Heart left ventricle (tissue), 16 donors: ENCODE measurements at regions not wholly inside any gene's neighbourhood (a gene's known extent, or its start where the extent isn't known, plus 50 kb on each side); places are given as distances from the start of the nearest gene placed in this dataset.

Experiments
- ATAC-seq, 4 donors: fragments of 200-7000 bp; cut with Tn5 transposase; one replicate each; pipeline ENCODE4 v1.9.1; 2020 to 2022; ENCODE audit warnings: moderate library complexity in 4 of 4, mild to moderate bottlenecking in 3 of 4, moderate number of reproducible peaks in 1 of 4
- DNase-seq, 5 donors: peaks; one replicate each; pipeline ENCODE4 v3.0.0-alpha.2; 2020
- H3K27ac ChIP-seq, 12 donors: fragments of 200-600 bp; sonication (generic) in 4 of 12; one replicate each; pipeline versions ENCODE4 v1.5.0 to v1.8.0; 2016 to 2022; ENCODE audit warnings: mild to moderate bottlenecking in 2 of 12
- H3K27me3 ChIP-seq, 9 donors: fragments of 200-600 bp; sonication (generic) in 2 of 9; one replicate each; pipeline versions ENCODE4 v1.5.1 to v1.8.0; 2016 to 2022; ENCODE audit warnings: mild to moderate bottlenecking in 3 of 9
- H3K36me3 ChIP-seq, 9 donors: fragments of 200-600 bp; sonication (generic) in 2 of 9; one replicate each; pipeline versions ENCODE4 v1.5.0 to v1.8.0; 2018 to 2022; ENCODE audit warnings: mild to moderate bottlenecking in 2 of 9
- H3K4me1 ChIP-seq, 12 donors: fragments of 200-600 bp; sonication (generic) in 4 of 12; one replicate each; pipeline versions ENCODE4 v1.5.0 to v1.8.0; 2016 to 2022; ENCODE audit warnings: mild to moderate bottlenecking in 3 of 12
- H3K4me3 ChIP-seq, 12 donors: fragments of 200-600 bp; sonication (generic) in 4 of 12; one replicate each; pipeline versions ENCODE4 v1.5.0 to v1.8.0; 2017 to 2022; ENCODE audit warnings: mild to moderate bottlenecking in 9 of 12, moderate library complexity in 4 of 12
- H3K9me3 ChIP-seq, 12 donors: fragments of 200-600 bp; sonication (generic) in 4 of 12; one replicate each; pipeline versions ENCODE4 v1.5.0 to v1.8.0; 2016 to 2022; ENCODE audit warnings: mild to moderate bottlenecking in 1 of 12
- CTCF ChIP-seq, 12 donors: fragments of 200-600 bp; sonication (generic) in 4 of 12; IDR thresholded peaks; one replicate each; pipeline versions ENCODE4 v1.5.0 to v1.8.0; 2018 to 2022; ENCODE audit warnings: antibody characterized with exemption in 12 of 12, mild to moderate bottlenecking in 5 of 12
- POLR2A ChIP-seq, 2 donors: fragments of 450-650 bp; IDR thresholded peaks; one replicate each; pipeline ENCODE4 v1.6.1; 2017; ENCODE audit warnings: antibody characterized with exemption in 2 of 2, mild to moderate bottlenecking in 2 of 2, moderate library complexity in 2 of 2
- WGBS, 4 donors: extraction: QIAGEN DNeasy Blood & Tissue Kit in 2 of 4; methylation state at CpG; one replicate each; pipeline versions ENCODE4 v1.1.5 to v1.1.7; 2013 to 2018; 5-methylcytosine and 5-hydroxymethylcytosine counted together
- intact Hi-C, 10 donors: fragments of 100-400 bp; cut with DNase I; formaldehyde crosslinking; loops; one replicate each; pipeline versions ENCODE4 v1.11.1 to v1.14.2; 2022
- donor health status: ischemic (EF 13 %, LVEDD 7.1; RV severe dilation, severe dysfunction).
- donor health status: healthy with polysubstance abuse.
- donor health status: DM: no; HTN: yes; CAD: no.
- donor health status: DM: no; HTN: no; CAD: no.
- donor health status: ischemic (EF 25% LVEDD 6.9; RV normal size, moderate dysfunction).
- donor health status: ischemic (EF 25% LVEDD 5.7; RV mildly dilated, moderate dysfunction).
- donor health status: healthy.
- donor health status: DM: yes; HTN: yes; CAD: no.
- donor health status: ischemic (EF 35%, LVEDD 5.7; RV mildly dilated, moderate dysfunction).
- donor health status: nonischemic (EF 11% LVEDD 7.7; RV severe dilation, severe dysfunction).
- donor health status: DM: yes; HTN: yes; CAD: no.
- donor health status: PGD.
- donor health status: ischemic (EF 29% LVEDD 5.4; RV normal size, mild dysfunction).
- donor health status: nonischemic (EF 23%, LVEDD 6.1; RV moderate dilation, normal function).

- no peak for TF ChIP-seq CTCF (IDR thresholded peaks at IDR 0.05)
- TF ChIP-seq POLR2A (IDR thresholded peaks at IDR 0.05) = no peak
- DNase-seq (no peak), ATAC-seq (no peak)
- Histone ChIP-seq H3K27ac (no peak overlapping the region), H3K9me3 (no peaks in the 10 kb centered on the region), H3K36me3 (no peaks in the 10 kb centered on the region), H3K4me3 (no peak overlapping the region), H3K27me3 (no peaks in the 10 kb centered on the region), H3K4me1 (peaks cover 0 to 10% (median 0%) of the 10 kb centered on the region in 12 donors)
- intact Hi-C loops = no loop called here
- 91 to 98% (median 95%) methylated on average over 1 of the region's 1 CpG for WGBS, 4 donors
These were observed 262.7 kb upstream of the HABP2 start for GRCh38 chr10:113290137-113290536.

DNA sequence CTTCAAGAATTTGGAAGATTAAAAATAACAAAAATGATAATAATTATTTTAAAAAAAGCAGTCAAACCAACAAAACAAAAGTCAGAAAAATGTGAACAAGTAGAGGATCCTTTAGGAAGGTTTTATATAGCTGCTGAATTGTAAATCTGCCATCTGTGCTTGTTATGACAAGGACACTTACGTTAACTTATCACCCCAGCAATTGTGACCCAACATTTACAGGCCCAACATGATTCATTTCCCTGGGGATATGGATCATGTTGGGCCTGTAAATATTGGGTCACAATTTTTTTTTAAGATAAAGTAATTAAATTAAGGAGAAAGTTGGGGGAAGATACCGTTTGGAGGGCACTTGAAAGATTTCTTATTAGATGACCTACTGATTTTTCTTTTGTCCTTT is 261.4 kb upstream of the HABP2 start:
- H3K4me3 ChIP-seq = no peak overlapping the region
- no peak overlapping the region for H3K27ac ChIP-seq
- H3K27me3 ChIP-seq = no peaks in the 10 kb centered on the region
- no peak for TF ChIP-seq CTCF (IDR thresholded peaks at IDR 0.05)
- no peak for TF ChIP-seq POLR2A (IDR thresholded peaks at IDR 0.05)
- no peaks in the 10 kb centered on the region for H3K36me3 ChIP-seq
- H3K9me3 ChIP-seq = no peaks in the 10 kb centered on the region
- WGBS, 4 donors = 76 to 79% (median 76%) methylated on average over 2 of the region's 2 CpGs
- peaks cover 0 to 10% (median 0%) of the 10 kb centered on the region in 12 donors for H3K4me1 ChIP-seq
- intact Hi-C loops = no loop called here
- DNase-seq (no peak), ATAC-seq (no peak)

- H3K4me1 ChIP-seq = peaks cover 0 to 10% (median 0%) of the 10 kb centered on the region in 12 donors
- intact Hi-C loops = no loop called here
These were observed 260.8 kb upstream of the HABP2 start for GRCh38 chr10:113292086-113292485.

DNA sequence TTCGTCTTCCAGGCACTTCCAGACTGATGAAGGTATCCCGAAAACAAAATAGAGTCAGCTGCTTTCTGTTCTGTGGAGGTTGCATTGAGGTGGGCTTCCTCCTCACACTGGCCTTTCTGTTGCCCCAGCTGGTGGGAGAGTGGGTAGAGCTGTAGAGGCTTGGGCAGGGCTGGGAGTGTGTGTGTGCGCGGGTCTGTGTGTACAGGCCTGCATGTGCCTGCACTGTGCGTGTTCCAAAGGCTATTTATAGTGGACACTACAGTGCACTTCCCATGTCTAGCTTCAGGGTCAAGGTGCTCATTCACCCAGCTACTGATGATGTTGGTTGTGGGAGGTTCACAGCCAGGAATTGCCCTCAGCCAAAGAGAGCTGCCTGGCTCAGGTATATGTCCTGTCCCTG is 260.1 kb upstream of the HABP2 start:
- DNase-seq (no peak), ATAC-seq (peak in 1 of 4 donors; percentile 41)
- intact Hi-C loops = no loop called here
- Histone ChIP-seq H3K27ac (no peak overlapping the region), H3K27me3 (no peaks in the 10 kb centered on the region), H3K9me3 (no peaks in the 10 kb centered on the region), H3K4me3 (no peak overlapping the region), H3K4me1 (peaks cover 0 to 10% (median 0%) of the 10 kb centered on the region in 12 donors), H3K36me3 (no peaks in the 10 kb centered on the region)
- TF ChIP-seq CTCF (IDR thresholded peaks at IDR 0.05) (no peak), POLR2A (IDR thresholded peaks at IDR 0.05) (no peak)
- WGBS, 4 donors = 82 to 91% (median 84%) methylated on average over 5 of the region's 5 CpGs

More at GRCh38 chr10:113292086-113292485, 260.8 kb upstream of the HABP2 start:
- Histone ChIP-seq H3K4me3 (no peak overlapping the region), H3K9me3 (no peaks in the 10 kb centered on the region), H3K36me3 (no peaks in the 10 kb centered on the region), H3K27ac (no peak overlapping the region), H3K27me3 (no peaks in the 10 kb centered on the region)
- DNase-seq (no peak), ATAC-seq (no peak)
- no peak for TF ChIP-seq POLR2A (IDR thresholded peaks at IDR 0.05)
- no peak for TF ChIP-seq CTCF (IDR thresholded peaks at IDR 0.05)
- WGBS, 4 donors = 75 to 88% (median 84%) methylated on average over 3 of the region's 3 CpGs
